IMR-90 (cell line): ENCODE measurements at regions not wholly inside any gene's neighbourhood (a gene's known extent, or its start where the extent isn't known, plus 50 kb on each side); places are given as distances from the start of the nearest gene placed in this dataset.

ENCODE experiments used
- ATAC-seq: fragments of 200-7000 bp; cut with Tn5 transposase; 2 replicates; pipeline ENCODE4 v1.9.1; 2020; ENCODE audit warnings: low read depth, mild to moderate bottlenecking, moderate library complexity
- BruUV-seq: library from RNA; stranded (reverse); fragments of 400-500 nt; replicated peaks from 2 replicates; lab custom pipeline; 2021; lab: Mats Ljungman, UMichigan
- CTCF ChIA-PET: fragments of 300-600 bp; formaldehyde crosslinking; extraction: SDS; loops from one replicate; lab custom pipeline; 2021; ENCODE audit warnings: antibody characterized with exemption; lab: Yijun Ruan, JAX
- POLR2A ChIA-PET: fragments of 300-600 bp; sonication (Branson Sonifier 250); formaldehyde crosslinking; loops from one replicate; lab custom pipeline; 2022; ENCODE audit warnings: antibody characterized with exemption; ENCODE audit not compliant: unreplicated experiment; lab: Charles Lee
- DNase-seq: peaks from one replicate; pipeline ENCODE4 v3.0.0; 2013
- H2AFZ ChIP-seq: replicated peaks from 2 replicates; pipeline ENCODE3; 2013; ENCODE audit warnings: low read length, mild to moderate bottlenecking; ENCODE audit not compliant: poor library complexity
- H2AK5ac ChIP-seq: 2 replicates; pipeline ENCODE4 v1.6.1; 2013; ENCODE audit warnings: low read depth, low read length, inconsistent platforms
- H2AK9ac ChIP-seq: replicated peaks from 2 replicates; pipeline ENCODE3; 2013; ENCODE audit warnings: mild to moderate bottlenecking, low read depth, low read length, moderate library complexity; ENCODE audit not compliant: poor library complexity
- H2BK120ac ChIP-seq: 2 replicates; pipeline ENCODE4 v1.6.1; 2013; ENCODE audit warnings: low read depth, low read length, inconsistent platforms
- H2BK15ac ChIP-seq: 3 replicates; pipeline ENCODE4 v1.6.1; 2013; ENCODE audit warnings: low read depth, low read length, inconsistent platforms
- H2BK20ac ChIP-seq: 2 replicates; pipeline ENCODE4 v1.6.1; 2013; ENCODE audit warnings: low read depth, mild to moderate bottlenecking, inconsistent platforms, low read length, moderate library complexity
- H2BK5ac ChIP-seq: 2 replicates; pipeline ENCODE4 v1.6.1; 2013; ENCODE audit warnings: mild to moderate bottlenecking, low read depth, low read length, inconsistent platforms; ENCODE audit not compliant: poor library complexity, severe bottlenecking
- H3K14ac ChIP-seq: replicated peaks from 2 replicates; pipeline ENCODE4 v1.6.1; 2013; ENCODE audit warnings: low read depth, low read length, inconsistent platforms
- H3K18ac ChIP-seq: 2 replicates; pipeline ENCODE4 v1.6.1; 2013; ENCODE audit warnings: low read depth, low read length, control low read depth
- H3K23ac ChIP-seq: 2 replicates; pipeline ENCODE4 v1.6.1; 2013; ENCODE audit warnings: low read depth, low read length, inconsistent platforms
- H3K27ac ChIP-seq: 2 replicates; pipeline ENCODE4 v1.5.1; 2013; ENCODE audit warnings: mild to moderate bottlenecking, control low read depth, low read length; ENCODE audit not compliant: insufficient read depth
- H3K27me3 ChIP-seq: 2 replicates; pipeline ENCODE4 v1.6.1; 2013; ENCODE audit warnings: low read length; ENCODE audit not compliant: control insufficient read depth, insufficient read depth
- H3K36me3 ChIP-seq: 2 replicates; pipeline ENCODE4 v1.6.1; 2013; ENCODE audit warnings: low read length, mixed read lengths; ENCODE audit not compliant: control insufficient read depth, insufficient read depth
- H3K4ac ChIP-seq: 2 replicates; pipeline ENCODE4 v1.6.1; 2013; ENCODE audit warnings: low read depth, low read length, inconsistent platforms
- H3K4me1 ChIP-seq: 2 replicates; pipeline ENCODE4 v1.6.1; 2013; ENCODE audit warnings: low read length, mixed read lengths; ENCODE audit not compliant: control insufficient read depth, insufficient read depth
- H3K4me2 ChIP-seq: 2 replicates; pipeline ENCODE4 v1.6.1; 2013; ENCODE audit warnings: low read depth, mild to moderate bottlenecking, control low read depth, low read length, moderate library complexity
- H3K4me3 ChIP-seq: 2 replicates; pipeline ENCODE4 v1.5.1; 2013; ENCODE audit warnings: low read depth, mild to moderate bottlenecking, control low read depth, low read length, moderate library complexity; ENCODE audit not compliant: insufficient read depth
- H3K56ac ChIP-seq: 2 replicates; pipeline ENCODE4 v1.6.1; 2013; ENCODE audit warnings: low read length, inconsistent platforms; ENCODE audit not compliant: insufficient read depth; ENCODE audit errors: extremely low read depth
- H3K79me1 ChIP-seq, 2 experiments: 2 replicates each; pipeline ENCODE4 v1.6.1; 2013; ENCODE audit warnings: low read length in 2 of 2, inconsistent platforms in 1 of 2, low read depth in 1 of 2
- H3K9ac ChIP-seq: 2 replicates; pipeline ENCODE4 v1.6.1; 2013; ENCODE audit warnings: low read depth, low read length, control low read depth
- H3K9me1 ChIP-seq: 2 replicates; pipeline ENCODE4 v1.6.1; 2013; ENCODE audit warnings: low read length, inconsistent platforms; ENCODE audit not compliant: insufficient read depth
- H3K9me3 ChIP-seq: 2 replicates; pipeline ENCODE4 v1.6.1; 2013; ENCODE audit warnings: low read length; ENCODE audit not compliant: control insufficient read depth, insufficient read depth
- H4K20me1 ChIP-seq: 2 replicates; pipeline ENCODE4 v1.6.1; 2013; ENCODE audit warnings: low read length, inconsistent platforms; ENCODE audit not compliant: insufficient read depth
- H4K5ac ChIP-seq: 2 replicates; pipeline ENCODE4 v1.6.1; 2013; ENCODE audit warnings: mild to moderate bottlenecking, low read depth, low read length, control low read depth
- H4K8ac ChIP-seq, 2 experiments: 2 replicates each; pipeline ENCODE4 v1.6.1; 2013; ENCODE audit warnings: low read depth in 2 of 2, low read length in 2 of 2, control low read depth in 1 of 2, inconsistent platforms in 1 of 2
- H4K91ac ChIP-seq: 2 replicates; pipeline ENCODE4 v1.6.1; 2013; ENCODE audit warnings: low read depth, low read length, inconsistent platforms; ENCODE audit not compliant: insufficient read depth
- BHLHE40 ChIP-seq: fragments of 150-350 bp; IDR thresholded peaks from 2 replicates; pipeline ENCODE4 v1.6.1; 2016; ENCODE audit warnings: mild to moderate bottlenecking, low read depth, low read length
- CEBPB ChIP-seq: IDR thresholded peaks from 2 replicates; pipeline ENCODE4 v1.6.1; 2012; ENCODE audit warnings: low read depth, low read length, improper control_type of control experiment
- CHD1 ChIP-seq: IDR thresholded peaks from 2 replicates; pipeline ENCODE4 v1.6.1; 2012; ENCODE audit warnings: low read depth, low read length, improper control_type of control experiment
- FOS ChIP-seq: fragments of 150-350 bp; IDR thresholded peaks from 2 replicates; pipeline ENCODE4 v1.6.1; 2016; ENCODE audit warnings: low read depth, low read length
- MAFK ChIP-seq: IDR thresholded peaks from 2 replicates; pipeline ENCODE4 v1.6.1; 2012; ENCODE audit warnings: low read depth, low read length, improper control_type of control experiment
- MAZ ChIP-seq: IDR thresholded peaks from 2 replicates; pipeline ENCODE4 v1.6.1; 2012; ENCODE audit warnings: low read depth, mild to moderate bottlenecking, low read length, improper control_type of control experiment, moderate library complexity, borderline replicate concordance
- MXI1 ChIP-seq: IDR thresholded peaks from 2 replicates; pipeline ENCODE4 v1.6.1; 2012; ENCODE audit warnings: low read depth, mild to moderate bottlenecking, low read length, moderate library complexity, borderline replicate concordance
- NFE2L2 ChIP-seq: fragments of 150-350 bp; IDR thresholded peaks from 2 replicates; pipeline ENCODE4 v1.6.1; 2016; ENCODE audit warnings: low read depth, mild to moderate bottlenecking, low read length
- POLR2A ChIP-seq: IDR thresholded peaks from 2 replicates; pipeline ENCODE4 v1.6.1; 2012; ENCODE audit warnings: mild to moderate bottlenecking, low read depth, low read length
- RAD21 ChIP-seq: IDR thresholded peaks from 2 replicates; pipeline ENCODE4 v1.6.1; 2012; ENCODE audit warnings: low read length, improper control_type of control experiment
- RCOR1 ChIP-seq: IDR thresholded peaks from 2 replicates; pipeline ENCODE4 v1.6.1; 2012; ENCODE audit warnings: mild to moderate bottlenecking, low read length, improper control_type of control experiment; ENCODE audit not compliant: insufficient replicate concordance
- RFX5 ChIP-seq: IDR thresholded peaks from 2 replicates; pipeline ENCODE4 v1.8.0; 2012; ENCODE audit warnings: low read depth, mild to moderate bottlenecking, low read length, moderate library complexity
- SMC3 ChIP-seq: fragments of 150-350 bp; IDR thresholded peaks from 2 replicates; pipeline ENCODE4 v1.6.1; 2016; ENCODE audit warnings: low read depth, mild to moderate bottlenecking, antibody characterized with exemption, low read length, moderate library complexity
- USF2 ChIP-seq: fragments of 150-350 bp; IDR thresholded peaks from 2 replicates; pipeline ENCODE4 v1.6.1; 2017; ENCODE audit warnings: mild to moderate bottlenecking, antibody characterized with exemption, low read length, low read depth
- dilution Hi-C: fragments of 300-500 bp; cut with HindIII; formaldehyde crosslinking; loops from one replicate; pipeline ENCODE4 v1.14.3; 2018; ENCODE audit warnings: low sequenced_read_pairs; ENCODE audit not compliant: unreplicated experiment
- in situ Hi-C: fragments of 300-500 bp; cut with MboI; formaldehyde crosslinking; loops from 3 replicates; pipeline ENCODE4 v1.14.3; 2019; ENCODE audit warnings: low sequenced_read_pairs, inconsistent platforms, mixed read lengths
- intact Hi-C: fragments of 100-400 bp; cut with micrococcal nuclease; formaldehyde crosslinking; loops from 2 replicates; pipeline ENCODE4 v1.10.0; 2022
- TF ChIP-seq, protein P1 (sequence below): fragments of 150-350 bp; IDR thresholded peaks from 2 replicates; pipeline ENCODE4 v1.6.1; 2016; ENCODE audit warnings: low read depth, mild to moderate bottlenecking, low read length, moderate library complexity, borderline replicate concordance
- TF ChIP-seq, protein P2 (sequence below): conservative IDR thresholded peaks from 2 replicates; pipeline ENCODE4 v1.5.1; 2012; ENCODE audit warnings: mild to moderate bottlenecking, low read depth, low read length, improper control_type of control experiment

GRCh38 chr5:126178521-126178920 lies 244.7 kb upstream of the GRAMD2B start:
- Histone ChIP-seq H2BK20ac (no peak overlapping the region), H3K4ac (no peak overlapping the region), H4K5ac (no peak overlapping the region), H3K36me3 (no peaks in the 10 kb centered on the region), H3K4me1 (no peaks in the 10 kb centered on the region), H4K20me1 (no peaks in the 10 kb centered on the region), H2BK15ac (no peak overlapping the region), H3K4me3 (no peak overlapping the region), H3K23ac (no peak overlapping the region), H3K9me1 (no peaks in the 10 kb centered on the region), H3K56ac (no peak overlapping the region), H2BK5ac (no peak overlapping the region), H3K27ac (no peak overlapping the region), H2AK9ac (no peak overlapping the region), H3K9ac (no peak overlapping the region), H3K4me2 (no peak overlapping the region), H3K18ac (no peak overlapping the region), H2AK5ac (no peak overlapping the region), H2AFZ (no peak overlapping the region), H2BK120ac (no peak overlapping the region), H3K9me3 (no peaks in the 10 kb centered on the region), H4K91ac (no peak overlapping the region), H4K8ac (no peak overlapping the region), H3K14ac (no peak overlapping the region), H3K27me3 (no peaks in the 10 kb centered on the region), H3K79me1 (no peaks in the 10 kb centered on the region)
- in situ Hi-C loops: no loop called here
- ChIA-PET CTCF (no interaction called here), POLR2A (no interaction called here)
- dilution Hi-C loops: no loop called here
- no peak for TF ChIP-seq SMC3
- TF ChIP-seq CHD1: no peak
- no peak for TF ChIP-seq FOS
- no peak for TF ChIP-seq USF2
- TF ChIP-seq RAD21: no peak
- TF ChIP-seq POLR2A: no peak
- TF ChIP-seq, protein P1, sequence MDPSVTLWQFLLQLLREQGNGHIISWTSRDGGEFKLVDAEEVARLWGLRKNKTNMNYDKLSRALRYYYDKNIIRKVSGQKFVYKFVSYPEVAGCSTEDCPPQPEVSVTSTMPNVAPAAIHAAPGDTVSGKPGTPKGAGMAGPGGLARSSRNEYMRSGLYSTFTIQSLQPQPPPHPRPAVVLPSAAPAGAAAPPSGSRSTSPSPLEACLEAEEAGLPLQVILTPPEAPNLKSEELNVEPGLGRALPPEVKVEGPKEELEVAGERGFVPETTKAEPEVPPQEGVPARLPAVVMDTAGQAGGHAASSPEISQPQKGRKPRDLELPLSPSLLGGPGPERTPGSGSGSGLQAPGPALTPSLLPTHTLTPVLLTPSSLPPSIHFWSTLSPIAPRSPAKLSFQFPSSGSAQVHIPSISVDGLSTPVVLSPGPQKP: no peak
- TF ChIP-seq RCOR1: no peak
- no peak for TF ChIP-seq RFX5
- no peak for TF ChIP-seq MXI1
- TF ChIP-seq MAZ: no peak
- TF ChIP-seq CEBPB: no peak
- no peak for TF ChIP-seq NFE2L2
- no peak for TF ChIP-seq MAFK
- TF ChIP-seq BHLHE40: no peak
- TF ChIP-seq, protein P2, sequence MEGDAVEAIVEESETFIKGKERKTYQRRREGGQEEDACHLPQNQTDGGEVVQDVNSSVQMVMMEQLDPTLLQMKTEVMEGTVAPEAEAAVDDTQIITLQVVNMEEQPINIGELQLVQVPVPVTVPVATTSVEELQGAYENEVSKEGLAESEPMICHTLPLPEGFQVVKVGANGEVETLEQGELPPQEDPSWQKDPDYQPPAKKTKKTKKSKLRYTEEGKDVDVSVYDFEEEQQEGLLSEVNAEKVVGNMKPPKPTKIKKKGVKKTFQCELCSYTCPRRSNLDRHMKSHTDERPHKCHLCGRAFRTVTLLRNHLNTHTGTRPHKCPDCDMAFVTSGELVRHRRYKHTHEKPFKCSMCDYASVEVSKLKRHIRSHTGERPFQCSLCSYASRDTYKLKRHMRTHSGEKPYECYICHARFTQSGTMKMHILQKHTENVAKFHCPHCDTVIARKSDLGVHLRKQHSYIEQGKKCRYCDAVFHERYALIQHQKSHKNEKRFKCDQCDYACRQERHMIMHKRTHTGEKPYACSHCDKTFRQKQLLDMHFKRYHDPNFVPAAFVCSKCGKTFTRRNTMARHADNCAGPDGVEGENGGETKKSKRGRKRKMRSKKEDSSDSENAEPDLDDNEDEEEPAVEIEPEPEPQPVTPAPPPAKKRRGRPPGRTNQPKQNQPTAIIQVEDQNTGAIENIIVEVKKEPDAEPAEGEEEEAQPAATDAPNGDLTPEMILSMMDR: no peak
- no TSS peak for BruUV-seq
- DNase-seq: peak; percentile 17
- no peak for ATAC-seq
- intact Hi-C loops: no loop called here
